Pancreas (tissue), 10 donors: ENCODE measurements at regions not wholly inside any gene's neighbourhood (a gene's known extent, or its start where the extent isn't known, plus 50 kb on each side); places are given as distances from the start of the nearest gene placed in this dataset.

Experiments used
- ATAC-seq, 4 donors: fragments of 200-7000 bp; cut with Tn5 transposase; one replicate each; pipeline versions ENCODE4 v1.8.0 to v1.9.1; 2020; ENCODE audit warnings: mild to moderate bottlenecking in 4 of 4, moderate library complexity in 4 of 4
- DNase-seq, 6 donors: peaks; one replicate each; pipeline ENCODE4 v3.0.0-alpha.2; 2020
- FAIRE-seq: peaks from 2 replicates; lab custom pipeline; 2012; peaks lifted over from hg19 to GRCh38; lab: Jason Lieb, UNC
- H3K27ac ChIP-seq, 4 donors: fragments of 200-600 bp; sonication (generic); 1 replicate in 3 of 4; 2 replicates in 1 of 4; pipeline versions ENCODE4 v1.5.0 to v1.8.0; 2020
- H3K27me3 ChIP-seq, 4 donors: fragments of 200-600 bp; one replicate each; pipeline ENCODE4 v1.8.0; 2021
- H3K36me3 ChIP-seq, 3 donors: fragments of 200-600 bp; sonication (generic) in 1 of 3; one replicate each; pipeline versions ENCODE4 v1.5.0 to v1.8.0; 2020 to 2021
- H3K4me1 ChIP-seq, 3 donors: fragments of 200-600 bp; one replicate each; pipeline ENCODE4 v1.8.0; 2021
- H3K4me3 ChIP-seq, 4 donors: fragments of 200-600 bp; sonication (generic) in 2 of 4; one replicate each; pipeline versions ENCODE4 v1.5.0 to v1.8.0; 2020 to 2021
- H3K9me3 ChIP-seq, 4 donors: fragments of 200-600 bp; one replicate each; pipeline ENCODE4 v1.8.0; 2021
- WGBS, 2 donors: extraction: QIAGEN DNeasy Blood & Tissue Kit; methylation state at CpG; one replicate each; pipeline ENCODE4 v1.1.7; 2013; 5-methylcytosine and 5-hydroxymethylcytosine counted together
- intact Hi-C, 3 donors: fragments of 100-400 bp; cut with DNase I; formaldehyde crosslinking; loops; one replicate each; pipeline versions ENCODE4 v1.11.1 to v1.14.2; 2022
- TF ChIP-seq, protein P1 (sequence below), 4 donors: fragments of 200-600 bp; sonication (generic) in 3 of 4; IDR thresholded peaks; one replicate each; pipeline versions ENCODE4 v1.5.0 to v1.8.0; 2021; ENCODE audit warnings: antibody characterized with exemption in 4 of 4
- donor health status: healthy with polysubstance abuse.
- donor health status: DM: no; HTN: no; CAD: no; lungs with moderate emphysema.
- donor health status: DM: no; HTN: no; CAD: no.
- donor health status: control.
- donor health status: control.
- donor health status: Bipolar disorder and iron deficiency.
- donor health status: DM: yes; HTN: yes; CAD: no.
- donor health status: DM: no; HTN: no; CAD: no.
- donor health status: DM: no; HTN: no; CAD: no.
- donor health status: DM: yes; HTN: yes; CAD: no.

DNA sequence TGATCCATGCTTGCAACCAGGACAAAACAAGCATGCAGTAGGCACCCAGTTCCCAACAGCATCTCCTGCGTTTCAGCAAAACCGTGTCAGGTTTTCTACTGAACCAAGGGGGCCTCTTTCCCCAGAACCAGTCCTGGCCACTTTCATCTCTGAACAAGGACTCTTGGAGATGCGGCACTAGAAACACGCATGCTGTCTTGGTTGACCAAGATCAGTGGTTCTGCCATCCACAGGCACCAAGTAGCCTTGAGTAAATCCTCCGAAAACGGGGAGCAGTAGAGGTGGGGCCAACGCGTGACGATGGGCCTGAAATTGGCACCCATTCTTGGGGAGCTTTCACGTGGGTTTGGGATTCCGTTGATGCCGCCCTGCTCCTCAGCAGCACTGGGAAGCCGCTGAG, 62.5 kb upstream of the AJAP1 start:
- 70 to 86% methylated on average over 13 of the region's 13 CpGs for whole genome bisulfite sequencing, 2 donors
- no peak for DNase-seq
- Histone ChIP-seq H3K4me3 (no peak overlapping the region), H3K27me3 (no peaks in the 10 kb centered on the region), H3K4me1 (no peaks in the 10 kb centered on the region), H3K27ac (no peak overlapping the region), H3K36me3 (no peaks in the 10 kb centered on the region), H3K9me3 (no peaks in the 10 kb centered on the region)
- ATAC-seq, result no peak
- intact Hi-C loops, result no loop called here
- TF ChIP-seq, protein P1, sequence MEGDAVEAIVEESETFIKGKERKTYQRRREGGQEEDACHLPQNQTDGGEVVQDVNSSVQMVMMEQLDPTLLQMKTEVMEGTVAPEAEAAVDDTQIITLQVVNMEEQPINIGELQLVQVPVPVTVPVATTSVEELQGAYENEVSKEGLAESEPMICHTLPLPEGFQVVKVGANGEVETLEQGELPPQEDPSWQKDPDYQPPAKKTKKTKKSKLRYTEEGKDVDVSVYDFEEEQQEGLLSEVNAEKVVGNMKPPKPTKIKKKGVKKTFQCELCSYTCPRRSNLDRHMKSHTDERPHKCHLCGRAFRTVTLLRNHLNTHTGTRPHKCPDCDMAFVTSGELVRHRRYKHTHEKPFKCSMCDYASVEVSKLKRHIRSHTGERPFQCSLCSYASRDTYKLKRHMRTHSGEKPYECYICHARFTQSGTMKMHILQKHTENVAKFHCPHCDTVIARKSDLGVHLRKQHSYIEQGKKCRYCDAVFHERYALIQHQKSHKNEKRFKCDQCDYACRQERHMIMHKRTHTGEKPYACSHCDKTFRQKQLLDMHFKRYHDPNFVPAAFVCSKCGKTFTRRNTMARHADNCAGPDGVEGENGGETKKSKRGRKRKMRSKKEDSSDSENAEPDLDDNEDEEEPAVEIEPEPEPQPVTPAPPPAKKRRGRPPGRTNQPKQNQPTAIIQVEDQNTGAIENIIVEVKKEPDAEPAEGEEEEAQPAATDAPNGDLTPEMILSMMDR (IDR thresholded peaks at IDR 0.05), result no peak
- FAIRE-seq, result no peak

DNA sequence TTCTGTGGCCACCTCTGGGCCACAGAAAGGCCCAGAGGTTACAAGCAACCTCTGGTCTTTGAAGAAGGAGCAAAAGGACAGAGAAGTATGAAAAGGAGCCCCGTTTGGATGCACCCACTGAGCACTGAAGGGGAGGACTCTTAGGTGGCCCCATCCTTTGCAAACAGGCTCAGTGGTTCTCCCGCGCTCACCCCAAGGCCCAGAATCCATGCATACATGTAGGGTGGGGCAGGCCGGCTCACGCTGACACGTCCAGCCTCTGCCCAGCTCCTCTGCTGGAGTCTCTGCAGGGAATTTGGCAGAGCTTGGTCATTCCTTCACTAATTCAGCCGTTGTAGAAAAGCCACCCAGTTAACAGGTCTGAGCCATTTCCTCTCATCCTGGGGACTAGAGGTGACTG, 61.3 kb upstream of the AJAP1 start:
- Histone ChIP-seq H3K27me3 (no peaks in the 10 kb centered on the region), H3K4me3 (no peak overlapping the region), H3K36me3 (no peaks in the 10 kb centered on the region), H3K4me1 (no peaks in the 10 kb centered on the region), H3K9me3 (no peaks in the 10 kb centered on the region), H3K27ac (no peak overlapping the region)
- no peak for ATAC-seq
- DNase-seq, result no peak
- TF ChIP-seq, protein P1 (IDR thresholded peaks at IDR 0.05), result no peak
- FAIRE-seq, result no peak
- WGBS, 2 donors, result 76 to 84% methylated on average over 7 of the region's 7 CpGs
- intact Hi-C loops, result no loop called here

DNA sequence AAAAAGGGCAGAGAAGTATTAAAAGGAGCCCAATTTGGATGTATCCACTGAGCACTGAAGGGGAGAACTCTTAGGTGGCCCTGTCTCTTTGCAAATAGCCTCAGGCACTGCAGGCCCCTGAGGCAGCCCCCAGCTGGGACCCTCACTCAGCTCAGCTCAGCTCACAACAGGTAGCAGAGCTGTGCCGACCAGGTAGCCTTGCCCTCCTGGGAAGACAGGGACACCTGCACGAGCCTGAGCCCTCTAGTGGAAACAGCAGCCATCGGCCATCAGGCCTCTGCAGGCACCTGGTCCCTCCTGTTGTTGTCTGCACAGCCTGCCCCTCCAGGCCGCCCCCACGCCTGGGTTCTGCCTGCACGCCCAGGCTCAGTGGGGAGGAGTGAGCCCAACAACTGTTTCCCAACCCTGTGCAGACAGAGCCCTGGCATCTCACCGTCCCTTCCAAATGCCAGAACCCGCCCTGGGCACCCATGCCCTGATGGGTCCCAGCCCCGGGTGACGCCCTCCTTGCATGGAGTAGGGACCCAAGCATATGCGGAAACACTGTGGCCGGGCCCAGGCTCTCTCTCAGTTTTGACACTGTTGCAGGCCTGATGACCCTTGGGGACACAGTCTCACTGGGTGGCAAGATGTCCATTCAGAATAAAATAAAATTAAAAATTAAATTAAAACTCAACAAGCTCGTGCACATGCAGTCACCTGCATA, 60.0 kb upstream of the AJAP1 start:
- H3K27ac ChIP-seq, result no peak overlapping the region
- no peaks in the 10 kb centered on the region for H3K9me3 ChIP-seq
- H3K4me3 ChIP-seq, result no peak overlapping the region
- intact Hi-C loops, result no loop called here
- FAIRE-seq (no peak), DNase-seq (peak in 3 of 6 donors; percentile 4 to 75 (median 35)), ATAC-seq (peak in 3 of 4 donors; percentile 44 to 62 (median 55))
- no peaks in the 10 kb centered on the region for H3K4me1 ChIP-seq
- H3K36me3 ChIP-seq, result no peaks in the 10 kb centered on the region
- TF ChIP-seq, protein P1 (IDR thresholded peaks at IDR 0.05), result no peak
- H3K27me3 ChIP-seq, result no peaks in the 10 kb centered on the region
- WGBS, 2 donors, result 57 to 62% methylated on average over 13 of the region's 13 CpGs

DNA sequence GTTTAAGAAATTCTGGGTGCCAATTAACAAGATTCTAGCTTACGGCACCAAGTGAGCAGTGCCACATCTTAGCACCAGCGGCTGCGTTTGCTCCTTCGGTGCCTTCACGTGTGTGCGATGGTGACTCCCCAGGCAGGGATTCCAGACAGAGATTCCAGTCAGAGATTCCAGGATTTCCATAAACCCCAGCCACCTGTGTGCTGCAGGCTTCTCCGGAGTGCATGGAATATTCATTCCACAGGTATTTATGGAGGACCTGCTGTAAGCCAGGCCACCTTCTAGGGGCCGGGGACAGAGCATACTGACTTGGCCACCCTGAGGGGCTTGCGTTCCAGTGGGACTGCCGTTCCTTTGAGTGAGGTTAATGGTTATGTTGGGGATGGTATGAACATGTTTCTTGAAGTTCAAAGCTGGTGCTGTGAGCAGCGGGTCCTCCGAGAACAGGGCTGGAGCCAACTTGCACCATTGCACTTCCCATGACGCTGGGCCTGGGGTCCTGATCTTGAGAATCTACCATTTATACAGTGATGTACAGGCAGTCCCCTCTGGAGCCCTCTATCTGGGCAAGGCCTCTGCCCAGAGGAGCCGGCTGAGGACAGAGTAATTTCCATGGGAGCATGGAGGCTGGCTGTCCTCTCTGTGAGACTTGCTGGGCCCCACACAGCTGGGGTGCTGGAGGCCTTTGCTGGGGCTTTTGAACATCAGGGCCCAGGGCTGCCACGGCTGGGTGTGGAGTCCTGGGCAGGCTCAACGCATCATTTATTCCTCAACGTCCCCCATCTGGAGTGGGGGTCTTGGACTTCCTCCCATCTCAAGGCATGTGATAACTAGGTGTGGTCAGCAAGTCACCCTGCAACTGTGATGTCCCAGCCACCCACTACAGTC, 58.8 kb upstream of the AJAP1 start:
- Histone ChIP-seq H3K9me3 (no peaks in the 10 kb centered on the region), H3K4me3 (no peak overlapping the region), H3K4me1 (no peaks in the 10 kb centered on the region), H3K27me3 (no peaks in the 10 kb centered on the region), H3K36me3 (no peaks in the 10 kb centered on the region), H3K27ac (no peak overlapping the region)
- intact Hi-C loops, result no loop called here
- DNase-seq (no peak), ATAC-seq (no peak), FAIRE-seq (no peak)
- TF ChIP-seq, protein P1 (IDR thresholded peaks at IDR 0.05), result no peak
- WGBS, 2 donors, result 81 to 86% methylated on average over 17 of the region's 17 CpGs
